ENCODE measurements at regions not wholly inside any gene's neighbourhood (a gene's known extent, or its start where the extent isn't known, plus 50 kb on each side); places are given as distances from the start of the nearest gene placed in this dataset.
"Not testable (repeated sequence)": the region's sequence is repeated elsewhere in the genome, so short reads cannot be mapped to it uniquely, and the experiment has no call there.

DNA sequence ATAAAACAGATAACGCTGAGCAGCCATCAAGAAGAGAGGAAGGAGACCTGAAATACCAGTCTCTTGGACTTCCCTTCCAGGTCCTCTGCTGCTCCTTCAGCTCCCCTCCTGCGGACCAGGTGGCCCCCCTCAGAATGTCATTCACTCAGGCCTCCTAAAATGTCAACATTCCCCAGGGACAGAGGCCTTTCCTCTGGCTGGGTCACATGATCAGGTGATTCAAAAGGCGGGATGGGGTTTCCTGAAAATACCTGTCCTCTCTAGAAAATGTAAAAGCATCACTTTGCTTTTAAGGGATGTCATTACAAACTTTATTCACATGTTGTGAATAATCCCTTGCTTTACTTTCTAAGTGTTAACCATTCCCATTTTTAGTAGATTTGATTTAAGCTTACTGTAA, 311.1 kb downstream of the INHBA start:
- Mint-ChIP-seq H3K9me3 (no peaks in the 10 kb centered on the region), H3K27me3 (no peaks in the 10 kb centered on the region), H3K4me3 (no peak overlapping the region), H3K27ac (no peak overlapping the region), H3K36me3 (ENCODE audit: low read depth) (no peaks in the 10 kb centered on the region), H3K4me1 (ENCODE audit: low read depth) (no peaks in the 10 kb centered on the region)
- intact Hi-C loops (cut with micrococcal nuclease): no loop called here

DNA sequence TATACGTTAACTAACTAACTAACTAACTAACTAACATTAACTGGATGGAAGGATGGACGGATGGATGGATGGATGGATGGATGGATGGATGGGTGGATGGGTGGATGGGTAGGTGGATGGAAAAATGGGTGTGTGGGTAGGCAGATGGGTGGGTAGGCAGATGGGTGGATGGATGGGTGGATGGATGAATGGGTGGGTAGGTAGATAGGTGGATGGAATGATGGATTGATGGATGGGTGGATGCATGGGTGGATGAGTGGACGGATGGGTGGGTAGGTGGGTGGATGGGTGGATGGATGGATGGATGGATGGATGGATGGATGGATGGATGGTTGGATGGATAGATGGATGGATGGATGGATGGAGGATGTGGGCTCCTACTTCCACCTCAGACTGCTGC, 314.0 kb downstream of the INHBA start:
- H3K4me1 Mint-ChIP-seq (ENCODE audit: low read depth); H3K36me3 Mint-ChIP-seq (ENCODE audit: low read depth); intact Hi-C loops (cut with micrococcal nuclease); H3K4me3 Mint-ChIP-seq; H3K27ac Mint-ChIP-seq; H3K9me3 Mint-ChIP-seq; H3K27me3 Mint-ChIP-seq: not testable (repeated sequence)

DNA sequence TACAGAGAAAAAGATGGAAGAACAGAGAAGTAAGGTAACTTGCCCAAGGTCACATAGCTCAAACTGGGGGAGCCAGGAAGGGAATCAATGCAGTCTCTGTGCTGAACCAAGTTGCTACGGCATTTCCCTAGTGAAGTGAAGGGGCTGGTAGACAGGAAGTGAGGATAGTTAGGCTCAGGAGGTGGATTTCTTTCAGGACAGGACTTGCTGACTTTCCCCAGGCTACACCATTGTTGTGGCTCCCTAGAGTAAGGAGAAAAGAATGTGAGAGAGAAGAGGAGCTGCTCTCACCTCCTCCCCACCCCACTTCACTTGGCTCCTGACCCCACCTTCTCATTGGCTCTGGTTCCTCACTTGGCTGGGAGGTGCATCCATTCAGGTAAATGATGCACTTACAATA, 316.9 kb downstream of the INHBA start:
- intact Hi-C loops (cut with micrococcal nuclease): no loop called here
- Mint-ChIP-seq H3K27ac (no peak overlapping the region), H3K36me3 (ENCODE audit: low read depth) (no peaks in the 10 kb centered on the region), H3K4me1 (ENCODE audit: low read depth) (no peaks in the 10 kb centered on the region), H3K9me3 (no peaks in the 10 kb centered on the region), H3K27me3 (no peaks in the 10 kb centered on the region), H3K4me3 (no peak overlapping the region)

DNA sequence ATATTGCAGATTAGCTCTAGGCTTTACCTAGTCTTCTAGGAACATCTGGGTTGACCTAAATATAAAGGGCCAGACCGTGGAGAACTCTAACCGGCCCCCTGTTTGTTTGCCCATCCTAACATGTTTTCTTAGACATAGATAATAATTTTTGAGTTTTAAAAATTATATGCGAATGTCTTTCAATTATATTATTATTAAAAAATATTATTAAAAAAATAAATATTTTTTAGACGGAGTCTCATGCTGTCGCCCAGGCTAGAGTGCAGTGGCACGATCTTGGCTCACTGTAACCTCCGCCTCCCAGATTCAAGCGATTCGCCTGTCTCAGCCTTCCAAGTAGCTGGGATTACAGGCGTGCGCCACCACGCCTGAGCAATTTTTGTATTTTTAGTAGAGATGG, 318.5 kb downstream of the INHBA start:
- Mint-ChIP-seq H3K27ac (no peak overlapping the region), H3K27me3 (no peaks in the 10 kb centered on the region)
- intact Hi-C loops (cut with micrococcal nuclease): no loop called here

DNA sequence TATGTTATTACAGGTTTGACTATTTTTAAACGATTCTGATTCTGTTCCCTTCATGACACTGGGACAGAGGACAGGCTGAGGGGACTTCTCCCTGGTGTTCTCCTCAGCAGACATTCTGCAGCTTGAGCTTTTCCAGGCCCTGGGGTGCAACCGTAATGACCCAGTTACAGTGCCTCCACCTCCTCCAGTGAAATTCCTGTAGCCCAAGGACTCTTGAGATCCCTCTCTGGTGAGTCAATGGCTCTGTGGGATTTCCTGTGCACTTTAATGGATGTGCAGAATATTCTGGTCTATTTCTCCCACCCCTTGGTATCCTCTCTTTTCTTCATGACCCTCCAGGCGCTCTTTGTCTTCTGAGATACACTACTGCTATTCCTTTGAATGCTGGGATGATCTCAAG, 319.3 kb downstream of the INHBA start:
- intact Hi-C loops (cut with micrococcal nuclease): no loop called here
- Mint-ChIP-seq H3K4me3 (no peak overlapping the region), H3K36me3 (ENCODE audit: low read depth) (no peaks in the 10 kb centered on the region), H3K27ac (no peak overlapping the region), H3K9me3 (no peaks in the 10 kb centered on the region), H3K27me3 (no peaks in the 10 kb centered on the region), H3K4me1 (ENCODE audit: low read depth) (no peaks in the 10 kb centered on the region)

More for the DNA sequence above, 318.5 kb downstream of the INHBA start:
- Mint-ChIP-seq H3K4me1 (ENCODE audit: low read depth) (no peaks in the 10 kb centered on the region), H3K9me3 (no peaks in the 10 kb centered on the region), H3K4me3 (no peak overlapping the region), H3K36me3 (ENCODE audit: low read depth) (no peaks in the 10 kb centered on the region)

DNA sequence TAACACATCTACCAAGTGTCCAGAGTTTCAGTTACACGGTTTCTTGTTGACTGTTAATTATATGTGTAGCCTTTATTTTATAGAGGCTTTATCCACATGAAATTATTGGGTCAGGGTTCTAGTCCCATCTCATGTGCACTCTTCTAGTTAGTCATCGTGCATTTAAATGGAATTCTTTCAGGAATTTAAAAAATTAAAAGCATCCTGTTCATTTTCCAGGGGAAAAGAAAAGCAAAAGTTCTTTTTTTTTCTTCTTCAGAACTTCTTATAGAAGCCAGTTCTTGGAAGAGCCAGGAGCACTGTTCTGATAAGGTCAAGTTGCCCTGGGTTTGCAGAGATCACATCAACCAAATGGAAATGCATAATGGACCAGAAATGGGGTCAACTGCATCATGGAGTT, 324.7 kb downstream of the INHBA start:
- no peaks in the 10 kb centered on the region for H3K36me3 Mint-ChIP-seq (ENCODE audit: low read depth)
- intact Hi-C loops (cut with micrococcal nuclease): no loop called here
- no peak overlapping the region for H3K27ac Mint-ChIP-seq
- no peaks in the 10 kb centered on the region for H3K27me3 Mint-ChIP-seq
- H3K4me3 Mint-ChIP-seq: no peak overlapping the region
- H3K9me3 Mint-ChIP-seq: no peaks in the 10 kb centered on the region
- no peaks in the 10 kb centered on the region for H3K4me1 Mint-ChIP-seq (ENCODE audit: low read depth)

DNA sequence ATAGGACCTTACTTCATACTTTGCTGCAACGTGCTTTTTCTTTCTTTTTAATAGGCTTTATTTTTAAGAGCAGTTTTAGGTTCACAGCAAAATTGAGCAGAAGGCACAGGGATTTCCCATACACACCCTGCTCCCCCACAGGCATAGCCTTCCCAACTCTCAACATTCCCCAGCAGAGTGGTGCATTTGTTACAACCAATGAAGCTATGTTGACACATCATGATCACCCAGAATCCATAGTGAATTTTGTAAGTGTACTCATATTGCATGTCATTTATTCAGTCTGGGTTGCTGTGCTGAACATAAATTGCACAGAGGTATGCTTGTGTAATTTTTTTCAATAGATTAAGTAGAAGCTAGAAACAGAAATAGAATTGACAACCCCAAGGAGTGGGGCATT, 327.3 kb downstream of the INHBA start:
- no peak overlapping the region for H3K27ac Mint-ChIP-seq
- intact Hi-C loops (cut with micrococcal nuclease): no loop called here
- H3K4me3 Mint-ChIP-seq: no peak overlapping the region
- H3K36me3 Mint-ChIP-seq (ENCODE audit: low read depth): no peaks in the 10 kb centered on the region
- no peaks in the 10 kb centered on the region for H3K27me3 Mint-ChIP-seq
- H3K4me1 Mint-ChIP-seq (ENCODE audit: low read depth): no peaks in the 10 kb centered on the region
- H3K9me3 Mint-ChIP-seq: no peaks in the 10 kb centered on the region

DNA sequence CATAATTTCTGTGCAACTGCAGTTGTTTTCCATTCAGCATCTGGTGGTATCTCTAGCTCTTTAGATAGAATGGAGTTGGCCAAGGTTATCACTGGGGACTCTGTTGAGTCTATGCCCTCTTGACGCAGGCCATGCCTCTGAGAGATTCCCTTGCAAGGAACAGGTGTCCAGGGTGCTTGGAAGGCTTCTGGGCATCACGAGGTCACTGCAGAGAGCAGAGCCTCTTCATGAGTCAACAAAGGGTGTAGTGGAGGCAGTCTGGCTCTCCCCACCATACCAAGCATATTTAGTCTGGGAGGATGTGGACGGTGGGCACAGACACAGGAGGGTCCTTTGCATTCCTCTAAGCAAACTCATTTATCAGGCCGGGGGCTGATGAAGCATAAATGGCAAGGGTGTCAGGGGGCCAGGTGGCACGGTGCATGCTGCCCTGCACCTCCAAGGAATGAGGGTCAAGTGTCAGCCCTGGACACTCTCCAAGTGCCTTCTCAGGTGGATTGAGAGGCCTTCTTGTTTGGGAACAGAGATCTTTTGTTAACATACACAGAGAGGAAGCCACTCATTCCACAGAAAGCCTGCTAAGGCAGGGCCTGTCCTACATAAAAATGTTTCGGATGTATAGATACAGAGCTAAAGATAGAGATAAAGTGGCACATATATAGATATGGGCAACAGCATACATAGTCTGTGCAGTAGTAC, 328.6 kb downstream of the INHBA start:
- no peak overlapping the region for H3K27ac Mint-ChIP-seq
- H3K27me3 Mint-ChIP-seq: no peaks in the 10 kb centered on the region
- H3K4me3 Mint-ChIP-seq: no peak overlapping the region
- intact Hi-C loops (cut with micrococcal nuclease): no loop called here
- no peaks in the 10 kb centered on the region for H3K36me3 Mint-ChIP-seq (ENCODE audit: low read depth)
- H3K4me1 Mint-ChIP-seq (ENCODE audit: low read depth): no peaks in the 10 kb centered on the region
- no peaks in the 10 kb centered on the region for H3K9me3 Mint-ChIP-seq

DNA sequence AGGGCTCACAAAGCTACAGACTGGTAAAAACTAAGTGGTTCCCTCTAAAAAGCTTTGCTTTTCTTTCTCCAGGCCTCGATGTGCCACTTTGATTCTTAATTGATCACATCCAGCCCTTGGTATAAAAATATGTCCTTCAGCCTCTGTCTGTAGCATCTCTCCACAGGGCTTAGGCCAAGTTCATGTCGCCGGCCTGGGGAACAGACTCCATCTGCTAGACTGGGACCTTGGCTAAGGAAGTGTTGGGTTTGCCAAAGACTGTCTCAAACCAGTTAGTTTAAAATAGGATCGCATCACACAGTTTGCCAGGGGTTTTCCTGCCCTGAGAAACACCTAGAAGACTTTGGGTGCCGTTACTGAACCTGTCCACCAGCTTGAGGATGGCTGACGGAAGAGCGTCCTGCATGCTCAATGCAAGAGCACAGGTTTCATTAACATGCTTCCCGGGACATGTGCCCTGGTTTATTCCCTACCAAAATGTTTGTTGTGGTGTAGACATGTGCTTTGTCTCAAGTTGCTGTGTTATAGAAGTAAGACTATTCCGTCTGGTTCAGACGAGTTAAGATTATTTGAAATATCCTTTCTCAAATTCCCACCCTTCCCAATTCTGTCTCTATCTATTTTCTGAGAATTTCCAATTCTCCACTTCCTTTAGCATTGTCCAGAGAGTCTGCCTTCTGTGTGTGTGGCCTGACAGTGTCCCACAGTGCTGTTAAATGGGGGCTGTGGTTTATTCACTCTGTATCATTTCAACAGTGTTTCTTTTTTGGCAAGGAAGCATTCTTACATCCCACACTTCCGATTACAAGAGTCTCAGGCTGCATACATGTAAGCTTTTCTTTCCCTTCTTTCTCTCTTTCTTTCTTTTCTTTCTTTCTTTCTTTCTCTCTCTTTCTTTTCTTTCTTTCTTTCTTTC, 334.7 kb downstream of the INHBA start:
- Mint-ChIP-seq H3K27ac (no peak overlapping the region), H3K36me3 (ENCODE audit: low read depth) (no peaks in the 10 kb centered on the region), H3K9me3 (no peaks in the 10 kb centered on the region), H3K4me1 (ENCODE audit: low read depth) (no peaks in the 10 kb centered on the region), H3K4me3 (no peak overlapping the region), H3K27me3 (no peaks in the 10 kb centered on the region)
- intact Hi-C loops (cut with micrococcal nuclease): no loop called here

DNA sequence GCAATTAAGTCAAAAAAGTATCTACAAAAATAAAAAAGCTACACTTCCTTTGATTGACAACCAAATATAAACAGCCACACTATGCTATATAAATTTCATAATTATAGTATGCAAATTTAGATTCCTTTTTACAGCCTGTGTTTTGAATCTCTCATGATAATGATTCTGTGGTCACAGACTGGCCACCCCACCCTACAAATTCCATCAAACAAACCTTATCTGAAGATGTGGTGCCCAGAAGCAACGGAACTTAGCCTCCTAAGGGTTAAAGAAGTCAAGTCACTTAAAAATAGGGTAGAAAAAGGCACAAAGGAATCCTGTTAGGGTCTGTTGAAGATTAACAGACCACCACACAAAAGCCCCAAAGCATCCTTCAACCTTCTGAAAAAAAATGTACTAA, 351.8 kb downstream of the INHBA start:
- intact Hi-C loops (cut with micrococcal nuclease): no loop called here
- no peaks in the 10 kb centered on the region for H3K27me3 Mint-ChIP-seq
- no peaks in the 10 kb centered on the region for H3K9me3 Mint-ChIP-seq
- H3K4me3 Mint-ChIP-seq: no peak overlapping the region
- no peaks in the 10 kb centered on the region for H3K4me1 Mint-ChIP-seq (ENCODE audit: low read depth)
- no peaks in the 10 kb centered on the region for H3K36me3 Mint-ChIP-seq (ENCODE audit: low read depth)
- H3K27ac Mint-ChIP-seq: no peak overlapping the region

DNA sequence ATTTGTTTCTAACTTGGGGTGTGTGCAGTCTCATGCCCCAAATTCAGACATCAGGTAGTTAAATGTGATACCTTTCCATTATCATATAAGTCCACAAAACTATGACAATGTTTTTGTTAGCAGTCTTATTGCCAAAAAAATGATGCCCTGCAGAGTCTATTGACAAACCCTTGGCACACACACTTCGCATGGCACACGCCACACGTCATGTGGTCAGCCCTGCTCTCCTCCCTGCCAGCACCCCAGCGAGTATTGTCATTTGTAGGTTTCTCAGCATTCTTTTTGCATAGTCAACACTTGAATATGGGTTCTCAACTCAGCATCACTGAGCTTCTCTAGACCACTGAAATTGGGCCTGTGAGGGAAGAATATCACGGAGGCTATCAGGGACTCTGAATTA, 356.0 kb downstream of the INHBA start:
- Mint-ChIP-seq H3K27me3 (no peaks in the 10 kb centered on the region), H3K4me3 (no peak overlapping the region)

DNA sequence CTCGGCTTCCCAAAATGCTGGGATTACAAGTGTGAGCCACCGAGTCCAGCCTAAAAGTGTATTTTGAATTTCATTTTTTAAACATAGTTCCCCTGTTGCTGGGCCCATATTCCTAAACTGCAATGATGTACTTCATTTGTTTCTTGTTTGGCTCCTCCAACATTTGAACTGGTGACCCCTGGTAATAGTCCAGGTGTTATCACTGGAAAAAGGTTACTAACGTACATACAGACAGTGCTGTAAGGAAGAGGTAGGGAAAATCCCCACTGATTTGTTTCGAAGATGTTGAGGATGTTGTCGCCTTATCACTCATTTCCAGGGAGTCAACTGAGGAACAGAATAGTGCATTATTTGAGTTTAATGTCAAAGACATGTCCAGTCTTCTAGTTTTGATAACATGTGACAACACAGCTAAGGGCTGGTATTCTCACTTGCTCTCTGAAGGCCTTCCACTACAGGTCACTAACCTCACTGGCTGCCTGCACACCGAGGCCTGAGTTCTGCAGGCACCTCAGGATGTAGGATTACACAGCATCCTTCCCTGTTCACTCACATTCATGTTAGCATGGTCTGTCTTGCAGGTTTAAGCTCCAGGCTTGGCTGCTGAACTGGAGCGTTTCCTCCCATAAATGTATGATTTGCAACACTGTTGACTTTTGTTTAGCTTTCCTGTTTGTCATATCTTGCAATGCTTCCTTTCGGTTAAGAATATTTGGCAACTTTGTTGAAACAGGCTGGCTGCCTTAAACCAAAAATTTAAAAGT, 362.8 kb downstream of the INHBA start:
- intact Hi-C loops (cut with micrococcal nuclease): no loop called here
- H3K4me3 Mint-ChIP-seq: no peak overlapping the region
- H3K9me3 Mint-ChIP-seq: peaks cover 18% of the 10 kb centered on the region
- no peaks in the 10 kb centered on the region for H3K27me3 Mint-ChIP-seq
- H3K4me1 Mint-ChIP-seq (ENCODE audit: low read depth): no peaks in the 10 kb centered on the region
- no peak overlapping the region for H3K27ac Mint-ChIP-seq
- no peaks in the 10 kb centered on the region for H3K36me3 Mint-ChIP-seq (ENCODE audit: low read depth)

More for the DNA sequence above, 356.0 kb downstream of the INHBA start:
- Mint-ChIP-seq H3K27ac (no peak overlapping the region), H3K36me3 (ENCODE audit: low read depth) (no peaks in the 10 kb centered on the region), H3K4me1 (ENCODE audit: low read depth) (no peaks in the 10 kb centered on the region), H3K9me3 (peaks cover 12% of the 10 kb centered on the region)
- intact Hi-C loops (cut with micrococcal nuclease): no loop called here

DNA sequence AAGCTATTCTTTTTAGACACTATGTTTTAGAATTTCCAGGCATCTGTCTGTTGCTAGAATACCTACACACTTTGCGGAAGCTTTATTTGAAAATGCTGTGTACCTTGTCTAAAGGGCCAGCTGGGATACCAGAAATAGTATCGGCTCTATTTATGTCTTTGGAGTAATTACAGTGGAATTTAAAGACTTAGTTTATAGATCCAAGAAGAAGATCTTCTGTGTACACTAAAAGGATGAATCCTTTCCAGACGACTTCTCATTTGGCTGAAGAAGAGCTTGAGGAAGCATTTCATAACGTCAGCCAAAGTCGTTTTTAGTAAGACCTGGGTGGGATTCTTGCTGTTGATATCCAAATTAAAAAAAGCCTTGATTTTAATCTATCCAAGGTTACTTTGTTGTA, 365.9 kb downstream of the INHBA start:
- H3K9me3 Mint-ChIP-seq: peaks cover 7% of the 10 kb centered on the region
- H3K36me3 Mint-ChIP-seq (ENCODE audit: low read depth): no peaks in the 10 kb centered on the region
- H3K4me1 Mint-ChIP-seq (ENCODE audit: low read depth): no peaks in the 10 kb centered on the region
- H3K27me3 Mint-ChIP-seq: no peaks in the 10 kb centered on the region
- intact Hi-C loops (cut with micrococcal nuclease): no loop called here
- no peak overlapping the region for H3K4me3 Mint-ChIP-seq
- H3K27ac Mint-ChIP-seq: no peak overlapping the region

DNA sequence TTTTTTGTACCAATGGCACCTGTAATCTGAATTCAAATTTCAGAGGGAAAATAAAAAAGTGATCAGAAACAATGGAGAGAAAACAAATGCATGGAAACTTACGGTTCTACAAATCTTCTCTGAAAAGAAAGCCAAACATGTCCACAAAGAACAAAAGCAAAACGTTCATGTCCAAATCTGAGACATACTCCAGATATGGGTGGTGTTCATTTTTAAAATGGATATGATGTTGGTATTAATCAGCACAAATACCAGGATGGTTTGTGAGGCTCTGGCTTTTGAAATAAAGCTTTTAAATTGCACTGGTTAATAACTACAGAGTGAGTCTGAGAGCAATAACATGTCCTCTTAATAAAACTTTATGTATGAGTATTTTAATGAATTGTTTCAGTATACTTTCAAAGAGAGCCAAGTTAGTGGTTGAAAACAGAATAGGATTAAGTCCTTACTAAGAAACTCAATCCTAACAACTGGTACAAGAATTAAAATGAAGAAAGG, 366.4 kb downstream of the INHBA start:
- Mint-ChIP-seq H3K36me3 (ENCODE audit: low read depth) (no peaks in the 10 kb centered on the region), H3K4me1 (ENCODE audit: low read depth) (no peaks in the 10 kb centered on the region), H3K4me3 (no peak overlapping the region), H3K27me3 (no peaks in the 10 kb centered on the region), H3K27ac (no peak overlapping the region), H3K9me3 (peaks cover 3% of the 10 kb centered on the region)
- intact Hi-C loops (cut with micrococcal nuclease): no loop called here
